ENCODE measurements at regions not wholly inside any gene's neighbourhood (a gene's known extent, or its start where the extent isn't known, plus 50 kb on each side); places are given as distances from the start of the nearest gene placed in this dataset.

GRCh38 chr22:49205483-49205800 lies 622.2 kb downstream of the BRD1 start:
- TF ChIP-seq POLR2A (IDR thresholded peaks at IDR 0.05; ENCODE audit: low read depth, low read length) = no peak
- no peak for TF ChIP-seq POLR2AphosphoS5 (IDR thresholded peaks at IDR 0.05; ENCODE audit: low read depth, low read length)
- no peak for TF ChIP-seq TAF1 (IDR thresholded peaks at IDR 0.05; ENCODE audit: low read depth, low read length)
- no peak for TF ChIP-seq POU2F2 (IDR thresholded peaks at IDR 0.05; ENCODE audit: low read depth, low read length)

All from GM12891 (cell line).